ENCODE measurements at regions not wholly inside any gene's neighbourhood (a gene's known extent, or its start where the extent isn't known, plus 50 kb on each side); places are given as distances from the start of the nearest gene placed in this dataset.

DNA sequence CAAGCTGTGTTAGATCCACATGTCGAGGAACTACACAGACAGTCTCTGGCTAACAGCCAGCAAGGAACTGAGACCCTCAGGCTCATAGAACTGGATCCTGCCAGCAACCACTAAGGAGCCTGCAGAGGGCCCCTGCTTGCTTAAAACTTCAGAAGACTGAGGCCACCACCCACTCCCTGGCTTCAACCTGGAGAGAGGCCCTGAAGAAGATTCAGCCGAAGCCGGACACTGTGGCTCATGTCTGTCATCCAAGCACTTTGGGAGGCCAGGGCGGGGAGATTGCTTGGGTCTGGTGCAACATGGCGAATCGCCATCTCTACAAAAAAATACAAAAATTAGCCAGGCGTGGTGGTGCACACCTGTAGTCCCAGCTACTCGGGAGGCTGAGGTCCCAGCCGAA, 92.6 kb upstream of the TMPRSS2 start:
- no peak for DNase-seq (ENCODE audit: low read depth)
- no peak overlapping the region for H3K4me3 ChIP-seq (ENCODE audit: low read depth, low read length)
- TF ChIP-seq, protein P1, sequence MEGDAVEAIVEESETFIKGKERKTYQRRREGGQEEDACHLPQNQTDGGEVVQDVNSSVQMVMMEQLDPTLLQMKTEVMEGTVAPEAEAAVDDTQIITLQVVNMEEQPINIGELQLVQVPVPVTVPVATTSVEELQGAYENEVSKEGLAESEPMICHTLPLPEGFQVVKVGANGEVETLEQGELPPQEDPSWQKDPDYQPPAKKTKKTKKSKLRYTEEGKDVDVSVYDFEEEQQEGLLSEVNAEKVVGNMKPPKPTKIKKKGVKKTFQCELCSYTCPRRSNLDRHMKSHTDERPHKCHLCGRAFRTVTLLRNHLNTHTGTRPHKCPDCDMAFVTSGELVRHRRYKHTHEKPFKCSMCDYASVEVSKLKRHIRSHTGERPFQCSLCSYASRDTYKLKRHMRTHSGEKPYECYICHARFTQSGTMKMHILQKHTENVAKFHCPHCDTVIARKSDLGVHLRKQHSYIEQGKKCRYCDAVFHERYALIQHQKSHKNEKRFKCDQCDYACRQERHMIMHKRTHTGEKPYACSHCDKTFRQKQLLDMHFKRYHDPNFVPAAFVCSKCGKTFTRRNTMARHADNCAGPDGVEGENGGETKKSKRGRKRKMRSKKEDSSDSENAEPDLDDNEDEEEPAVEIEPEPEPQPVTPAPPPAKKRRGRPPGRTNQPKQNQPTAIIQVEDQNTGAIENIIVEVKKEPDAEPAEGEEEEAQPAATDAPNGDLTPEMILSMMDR (IDR thresholded peaks at IDR 0.05; ENCODE audit: insufficient read depth, low read length), result no peak

DNA sequence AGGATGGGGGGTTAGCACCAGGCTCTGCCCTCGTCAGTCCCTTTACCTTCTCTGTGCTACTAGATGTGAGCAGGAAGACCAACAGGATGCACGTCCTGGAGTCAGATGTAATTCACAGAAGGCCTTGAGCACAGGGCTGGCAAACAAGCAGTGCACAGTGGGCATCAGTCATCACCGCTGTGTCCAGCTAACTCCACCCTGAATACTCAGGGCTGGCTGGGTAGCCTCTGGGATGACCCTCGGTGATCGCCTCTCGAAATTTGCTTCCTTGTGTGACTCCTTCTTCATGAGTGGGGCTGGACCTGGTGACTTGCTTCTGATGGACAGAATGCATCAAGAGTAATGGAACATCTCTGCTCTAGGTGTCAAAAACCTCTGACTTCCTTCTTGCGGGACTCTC, 92.2 kb upstream of the TMPRSS2 start:
- TF ChIP-seq, protein P1 (IDR thresholded peaks at IDR 0.05; ENCODE audit: insufficient read depth, low read length), result no peak
- DNase-seq (ENCODE audit: low read depth), result no peak
- no peak overlapping the region for H3K4me3 ChIP-seq (ENCODE audit: low read depth, low read length)

DNA sequence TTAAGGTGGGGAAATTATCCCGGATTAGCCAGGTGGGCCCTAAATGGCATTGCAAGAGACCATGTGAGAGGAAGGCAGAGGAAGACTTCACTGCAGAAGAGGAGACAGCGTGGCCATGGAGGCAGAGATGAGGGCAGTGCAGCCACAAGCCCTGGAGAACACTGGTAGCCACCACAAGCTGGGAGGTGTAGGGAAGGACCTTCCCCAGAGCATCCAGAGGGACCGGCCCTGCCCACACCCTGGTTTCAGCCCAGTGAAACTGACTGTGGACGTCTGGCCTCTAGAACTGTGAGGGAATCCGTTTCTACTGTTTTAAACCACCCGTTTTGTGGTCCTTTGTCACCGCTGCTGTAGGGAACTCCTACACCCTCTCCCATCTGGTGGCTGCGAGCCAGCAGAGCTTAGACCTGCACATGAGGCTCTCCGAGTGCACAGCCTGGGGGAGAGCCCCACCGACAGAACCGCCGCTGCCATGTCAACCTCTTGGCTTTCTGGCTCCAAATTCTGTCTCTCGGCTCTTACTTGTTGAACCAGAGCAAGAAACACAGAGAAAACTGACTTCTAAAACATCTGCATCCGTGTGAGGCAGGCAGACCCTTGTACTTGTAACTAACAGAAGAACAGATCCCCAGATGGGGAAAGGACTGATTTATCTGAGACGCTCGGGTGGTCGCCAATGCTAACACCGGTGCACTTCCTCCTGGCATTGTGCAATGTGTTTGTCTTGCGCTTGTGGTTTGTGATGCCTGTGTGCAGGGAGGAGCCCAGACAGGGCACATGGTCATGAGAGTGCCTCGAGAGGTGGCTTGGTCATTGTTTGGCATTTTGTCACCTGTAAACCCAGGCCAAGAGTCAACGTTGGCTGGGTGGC, 90.8 kb upstream of the TMPRSS2 start:
- no peak for DNase-seq (ENCODE audit: low read depth)
- no peak overlapping the region for H3K4me3 ChIP-seq (ENCODE audit: low read depth, low read length)
- TF ChIP-seq, protein P1 (IDR thresholded peaks at IDR 0.05; ENCODE audit: insufficient read depth, low read length), result no peak

DNA sequence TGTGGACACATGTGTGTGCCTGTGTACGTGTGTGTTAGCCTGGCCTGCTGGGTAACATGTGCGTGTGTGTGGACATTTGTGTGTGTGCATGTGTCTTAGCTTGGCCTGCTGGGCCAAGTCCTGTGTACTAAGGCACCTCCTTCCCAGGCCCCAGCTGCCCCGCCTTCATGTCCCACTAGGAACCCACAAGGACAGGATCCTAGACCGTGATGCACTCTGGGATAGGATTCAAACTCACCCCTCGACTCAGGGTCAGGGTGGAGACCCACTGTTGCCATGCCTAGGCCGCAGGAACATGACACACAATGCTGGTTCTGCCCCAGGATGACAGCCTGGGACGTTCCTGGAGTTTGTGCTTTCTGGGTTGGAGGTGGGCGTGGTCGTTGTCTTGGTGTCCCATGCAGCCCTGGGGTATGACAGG, 89.9 kb upstream of the TMPRSS2 start:
- no peak for DNase-seq (ENCODE audit: low read depth)
- no peak overlapping the region for H3K4me3 ChIP-seq (ENCODE audit: low read depth, low read length)
- TF ChIP-seq, protein P1 (IDR thresholded peaks at IDR 0.05; ENCODE audit: insufficient read depth, low read length), result no peak

DNA sequence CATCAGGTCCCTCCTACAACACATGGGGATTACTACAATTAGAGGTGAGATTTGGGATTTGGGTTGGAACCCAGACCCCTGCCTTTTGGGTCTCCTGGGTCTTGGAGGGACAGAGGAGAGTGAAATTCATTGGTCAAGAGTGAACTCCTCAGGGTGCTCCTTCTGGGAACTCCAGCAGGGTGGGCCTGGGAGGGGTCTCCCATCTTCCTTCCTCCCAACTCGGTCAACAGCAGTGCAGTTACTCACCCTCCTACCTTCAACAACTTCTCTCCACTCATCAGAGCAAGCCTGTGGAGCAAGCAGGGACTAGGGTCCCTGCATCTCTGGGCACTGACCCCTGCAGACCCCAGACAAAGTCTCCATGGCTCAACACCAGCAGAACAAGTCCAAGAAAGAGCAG, 89.3 kb upstream of the TMPRSS2 start:
- TF ChIP-seq, protein P1 (IDR thresholded peaks at IDR 0.05; ENCODE audit: insufficient read depth, low read length), result no peak
- H3K4me3 ChIP-seq (ENCODE audit: low read depth, low read length), result no peak overlapping the region
- DNase-seq (ENCODE audit: low read depth), result no peak

DNA sequence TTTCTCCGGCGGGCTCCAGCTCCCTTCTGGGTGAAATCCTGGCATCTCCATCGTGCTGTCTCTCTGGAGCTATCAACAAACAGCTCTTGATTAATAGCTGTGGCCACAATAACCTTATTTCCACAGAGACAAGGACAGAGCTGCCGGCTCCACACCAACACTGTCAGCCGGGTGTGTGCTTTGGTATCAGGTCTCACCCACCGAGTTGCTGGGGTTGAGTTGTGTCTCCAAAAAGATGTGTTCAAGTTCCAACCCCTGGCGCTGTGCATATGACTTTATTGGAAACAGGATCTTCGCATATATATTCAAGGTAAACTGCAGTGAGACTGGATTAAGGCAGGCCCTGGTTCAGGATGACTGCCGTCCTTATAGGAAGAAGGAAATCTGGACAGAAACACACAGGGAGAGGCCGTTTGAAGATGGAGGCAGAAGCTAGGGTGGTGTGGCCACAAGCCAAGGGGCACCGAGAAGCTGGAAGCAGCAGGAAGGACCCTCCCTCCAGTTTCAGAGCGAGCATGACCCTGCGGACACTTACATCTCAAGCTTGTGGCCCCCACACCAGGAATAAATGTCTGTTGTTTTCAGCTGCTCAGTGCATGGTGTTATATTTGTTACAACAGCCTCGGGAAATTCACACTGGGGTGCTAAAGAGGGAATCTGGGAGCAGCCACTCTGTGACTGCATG, 88.4 kb upstream of the TMPRSS2 start:
- H3K4me3 ChIP-seq (ENCODE audit: low read depth, low read length), result no peak overlapping the region
- TF ChIP-seq, protein P1 (IDR thresholded peaks at IDR 0.05; ENCODE audit: insufficient read depth, low read length), result no peak
- DNase-seq (ENCODE audit: low read depth), result no peak
